ENCODE measurements at regions not wholly inside any gene's neighbourhood (a gene's known extent, or its start where the extent isn't known, plus 50 kb on each side); places are given as distances from the start of the nearest gene placed in this dataset.

GRCh38 chr3:144221761-144222160 is 250.1 kb downstream of the DIPK2A start:
- no peak overlapping the region for H3K27ac Mint-ChIP-seq
- H3K27me3 Mint-ChIP-seq = no peaks in the 10 kb centered on the region
- no peak overlapping the region for H3K4me3 Mint-ChIP-seq
- H3K4me1 Mint-ChIP-seq = no peaks in the 10 kb centered on the region
- H3K9me3 ChIP-seq (ENCODE audit: control insufficient read depth, low read length, poor library complexity, severe bottlenecking) = no peaks in the 10 kb centered on the region
- ATAC-seq = no peak
- H3K36me3 Mint-ChIP-seq (ENCODE audit: low read depth) = no peaks in the 10 kb centered on the region
- no peak for DNase-seq

GRCh38 chr3:144229330-144229729 is 257.7 kb downstream of the DIPK2A start:
- DNase-seq (no peak), ATAC-seq (no peak)
- H3K4me3 Mint-ChIP-seq = no peak overlapping the region
- peaks cover 8% of the 10 kb centered on the region for H3K27me3 Mint-ChIP-seq
- H3K36me3 Mint-ChIP-seq (ENCODE audit: low read depth) = no peaks in the 10 kb centered on the region
- H3K4me1 Mint-ChIP-seq = no peaks in the 10 kb centered on the region
- H3K9me3 ChIP-seq (ENCODE audit: control insufficient read depth, low read length, poor library complexity, severe bottlenecking) = no peaks in the 10 kb centered on the region
- H3K27ac Mint-ChIP-seq = no peak overlapping the region

- no peak for ATAC-seq
- Mint-ChIP-seq H3K36me3 (ENCODE audit: low read depth) (no peaks in the 10 kb centered on the region), H3K4me1 (no peaks in the 10 kb centered on the region), H3K27ac (no peak overlapping the region), H3K27me3 (peaks cover 8% of the 10 kb centered on the region), H3K4me3 (no peak overlapping the region)
- DNase-seq = no peak
- no peaks in the 10 kb centered on the region for H3K9me3 ChIP-seq (ENCODE audit: control insufficient read depth, low read length, poor library complexity, severe bottlenecking)
Measured at GRCh38 chr3:144229953-144230352, 258.3 kb downstream of the DIPK2A start.

- H3K4me3 Mint-ChIP-seq = no peak overlapping the region
- H3K9me3 ChIP-seq (ENCODE audit: control insufficient read depth, low read length, poor library complexity, severe bottlenecking) = no peaks in the 10 kb centered on the region
- DNase-seq = no peak
- peaks cover 12% of the 10 kb centered on the region for H3K27me3 Mint-ChIP-seq
- ATAC-seq = no peak
- no peaks in the 10 kb centered on the region for H3K36me3 Mint-ChIP-seq (ENCODE audit: low read depth)
- H3K4me1 Mint-ChIP-seq = no peaks in the 10 kb centered on the region
- H3K27ac Mint-ChIP-seq = no peak overlapping the region
Measured at GRCh38 chr3:144235489-144235888, 263.9 kb downstream of the DIPK2A start.

GRCh38 chr3:144237351-144237750 is 265.7 kb downstream of the DIPK2A start:
- peaks cover 12% of the 10 kb centered on the region for H3K27me3 Mint-ChIP-seq

GRCh38 chr3:144241404-144241803 is 269.8 kb downstream of the DIPK2A start:
- ATAC-seq (no peak), DNase-seq (no peak)
- Mint-ChIP-seq H3K36me3 (ENCODE audit: low read depth) (no peaks in the 10 kb centered on the region), H3K27ac (no peak overlapping the region), H3K4me3 (no peak overlapping the region), H3K27me3 (peaks cover 12% of the 10 kb centered on the region), H3K4me1 (no peaks in the 10 kb centered on the region)
- no peaks in the 10 kb centered on the region for H3K9me3 ChIP-seq (ENCODE audit: control insufficient read depth, low read length, poor library complexity, severe bottlenecking)

More at GRCh38 chr3:144237351-144237750, 265.7 kb downstream of the DIPK2A start:
- ATAC-seq (no peak), DNase-seq (no peak)
- no peaks in the 10 kb centered on the region for H3K4me1 Mint-ChIP-seq
- no peak overlapping the region for H3K4me3 Mint-ChIP-seq
- no peaks in the 10 kb centered on the region for H3K36me3 Mint-ChIP-seq (ENCODE audit: low read depth)
- no peak overlapping the region for H3K27ac Mint-ChIP-seq
- no peaks in the 10 kb centered on the region for H3K9me3 ChIP-seq (ENCODE audit: control insufficient read depth, low read length, poor library complexity, severe bottlenecking)

- Mint-ChIP-seq H3K4me1 (no peaks in the 10 kb centered on the region), H3K27ac (no peak overlapping the region), H3K4me3 (no peak overlapping the region), H3K27me3 (no peaks in the 10 kb centered on the region), H3K36me3 (ENCODE audit: low read depth) (no peaks in the 10 kb centered on the region)
- no peaks in the 10 kb centered on the region for H3K9me3 ChIP-seq (ENCODE audit: control insufficient read depth, low read length, poor library complexity, severe bottlenecking)
- DNase-seq (no peak), ATAC-seq (no peak)
Measured at GRCh38 chr3:144242747-144243146, 271.1 kb downstream of the DIPK2A start.

GRCh38 chr3:144244662-144245061 is 273.0 kb downstream of the DIPK2A start:
- Mint-ChIP-seq H3K4me1 (no peaks in the 10 kb centered on the region), H3K4me3 (no peak overlapping the region), H3K36me3 (ENCODE audit: low read depth) (no peaks in the 10 kb centered on the region), H3K27me3 (no peaks in the 10 kb centered on the region), H3K27ac (no peak overlapping the region)
- ATAC-seq (no peak), DNase-seq (no peak)
- H3K9me3 ChIP-seq (ENCODE audit: control insufficient read depth, low read length, poor library complexity, severe bottlenecking) = no peaks in the 10 kb centered on the region

- Mint-ChIP-seq H3K4me3 (no peak overlapping the region), H3K27ac (no peak overlapping the region), H3K36me3 (ENCODE audit: low read depth) (peaks cover 2% of the 10 kb centered on the region)
Measured at GRCh38 chr3:144252896-144253295, 281.3 kb downstream of the DIPK2A start.

GRCh38 chr3:144257381-144257780 is 285.8 kb downstream of the DIPK2A start:
- H3K4me3 Mint-ChIP-seq = no peak overlapping the region
- H3K27me3 Mint-ChIP-seq = peaks cover 6% of the 10 kb centered on the region
- no peak overlapping the region for H3K27ac Mint-ChIP-seq
- no peak for ATAC-seq
- peaks cover 2% of the 10 kb centered on the region for H3K36me3 Mint-ChIP-seq (ENCODE audit: low read depth)
- no peaks in the 10 kb centered on the region for H3K9me3 ChIP-seq (ENCODE audit: control insufficient read depth, low read length, poor library complexity, severe bottlenecking)
- H3K4me1 Mint-ChIP-seq = no peaks in the 10 kb centered on the region
- DNase-seq = no peak

More at GRCh38 chr3:144252896-144253295, 281.3 kb downstream of the DIPK2A start:
- ATAC-seq (no peak), DNase-seq (no peak)
- peaks cover 6% of the 10 kb centered on the region for H3K27me3 Mint-ChIP-seq
- no peaks in the 10 kb centered on the region for H3K9me3 ChIP-seq (ENCODE audit: control insufficient read depth, low read length, poor library complexity, severe bottlenecking)
- no peaks in the 10 kb centered on the region for H3K4me1 Mint-ChIP-seq

GRCh38 chr3:144259267-144259666 is 287.6 kb downstream of the DIPK2A start:
- peaks cover 2% of the 10 kb centered on the region for H3K36me3 Mint-ChIP-seq (ENCODE audit: low read depth)
- no peak for DNase-seq
- no peak for ATAC-seq
- no peaks in the 10 kb centered on the region for H3K9me3 ChIP-seq (ENCODE audit: control insufficient read depth, low read length, poor library complexity, severe bottlenecking)
- no peaks in the 10 kb centered on the region for H3K4me1 Mint-ChIP-seq
- H3K4me3 Mint-ChIP-seq = no peak overlapping the region
- no peak overlapping the region for H3K27ac Mint-ChIP-seq
- peaks cover 6% of the 10 kb centered on the region for H3K27me3 Mint-ChIP-seq

- no peak for DNase-seq
- H3K9me3 ChIP-seq (ENCODE audit: control insufficient read depth, low read length, poor library complexity, severe bottlenecking) = no peaks in the 10 kb centered on the region
- Mint-ChIP-seq H3K4me1 (peaks cover 3% of the 10 kb centered on the region), H3K36me3 (ENCODE audit: low read depth) (no peaks in the 10 kb centered on the region), H3K27me3 (no peaks in the 10 kb centered on the region), H3K27ac (no peak overlapping the region), H3K4me3 (no peak overlapping the region)
- no peak for ATAC-seq
Measured at GRCh38 chr3:144263706-144264105, 292.1 kb downstream of the DIPK2A start.

- no peak for ATAC-seq
- DNase-seq = no peak
- H3K36me3 Mint-ChIP-seq (ENCODE audit: low read depth) = no peaks in the 10 kb centered on the region
- no peak overlapping the region for H3K27ac Mint-ChIP-seq
- H3K4me3 Mint-ChIP-seq = no peak overlapping the region
- H3K27me3 Mint-ChIP-seq = no peaks in the 10 kb centered on the region
- H3K9me3 ChIP-seq (ENCODE audit: control insufficient read depth, low read length, poor library complexity, severe bottlenecking) = no peaks in the 10 kb centered on the region
- peaks cover 3% of the 10 kb centered on the region for H3K4me1 Mint-ChIP-seq
Measured at GRCh38 chr3:144264350-144264749, 292.7 kb downstream of the DIPK2A start.

- H3K36me3 Mint-ChIP-seq (ENCODE audit: low read depth) = no peaks in the 10 kb centered on the region
- DNase-seq = no peak
- no peaks in the 10 kb centered on the region for H3K9me3 ChIP-seq (ENCODE audit: control insufficient read depth, low read length, poor library complexity, severe bottlenecking)
- no peak overlapping the region for H3K4me3 Mint-ChIP-seq
- H3K27ac Mint-ChIP-seq = no peak overlapping the region
- no peak for ATAC-seq
- no peaks in the 10 kb centered on the region for H3K27me3 Mint-ChIP-seq
- peaks cover 3% of the 10 kb centered on the region for H3K4me1 Mint-ChIP-seq
Measured at GRCh38 chr3:144264794-144265193, 293.2 kb downstream of the DIPK2A start.

All from T-helper 17 cell (primary cell).